ENCODE measurements at regions not wholly inside any gene's neighbourhood (a gene's known extent, or its start where the extent isn't known, plus 50 kb on each side); places are given as distances from the start of the nearest gene placed in this dataset.

DNA sequence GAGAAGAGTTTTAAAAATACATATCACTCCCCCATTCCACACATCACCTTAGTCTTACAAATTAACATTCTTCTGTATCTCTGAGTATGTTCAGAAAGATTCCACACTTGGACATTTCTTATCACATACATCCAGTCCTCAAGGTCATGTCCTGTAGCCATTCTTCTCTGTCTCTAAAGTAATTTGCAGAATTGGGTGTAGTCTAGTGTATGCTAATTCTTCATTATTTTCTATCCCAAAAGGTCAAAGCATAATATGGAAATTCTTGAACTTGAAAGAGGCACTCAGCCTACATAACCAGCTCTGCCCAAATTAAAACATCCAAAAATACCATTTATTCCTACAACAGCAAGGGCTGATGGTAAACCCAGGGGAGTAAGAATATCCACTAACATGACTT is 286.0 kb downstream of the HAO1 start:
- H3K36me3 ChIP-seq = no peaks in the 10 kb centered on the region
- H3K27ac ChIP-seq = no peak overlapping the region
- TF ChIP-seq, protein P1, sequence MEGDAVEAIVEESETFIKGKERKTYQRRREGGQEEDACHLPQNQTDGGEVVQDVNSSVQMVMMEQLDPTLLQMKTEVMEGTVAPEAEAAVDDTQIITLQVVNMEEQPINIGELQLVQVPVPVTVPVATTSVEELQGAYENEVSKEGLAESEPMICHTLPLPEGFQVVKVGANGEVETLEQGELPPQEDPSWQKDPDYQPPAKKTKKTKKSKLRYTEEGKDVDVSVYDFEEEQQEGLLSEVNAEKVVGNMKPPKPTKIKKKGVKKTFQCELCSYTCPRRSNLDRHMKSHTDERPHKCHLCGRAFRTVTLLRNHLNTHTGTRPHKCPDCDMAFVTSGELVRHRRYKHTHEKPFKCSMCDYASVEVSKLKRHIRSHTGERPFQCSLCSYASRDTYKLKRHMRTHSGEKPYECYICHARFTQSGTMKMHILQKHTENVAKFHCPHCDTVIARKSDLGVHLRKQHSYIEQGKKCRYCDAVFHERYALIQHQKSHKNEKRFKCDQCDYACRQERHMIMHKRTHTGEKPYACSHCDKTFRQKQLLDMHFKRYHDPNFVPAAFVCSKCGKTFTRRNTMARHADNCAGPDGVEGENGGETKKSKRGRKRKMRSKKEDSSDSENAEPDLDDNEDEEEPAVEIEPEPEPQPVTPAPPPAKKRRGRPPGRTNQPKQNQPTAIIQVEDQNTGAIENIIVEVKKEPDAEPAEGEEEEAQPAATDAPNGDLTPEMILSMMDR (IDR thresholded peaks at IDR 0.05) = no peak
- no peaks in the 10 kb centered on the region for H3K9me3 ChIP-seq
- no peaks in the 10 kb centered on the region for H3K4me1 ChIP-seq
- H3K4me3 ChIP-seq = no peak overlapping the region
- no peak for DNase-seq (ENCODE audit: low spot score in 2 of 2)
- H3K27me3 ChIP-seq = no peaks in the 10 kb centered on the region

GRCh38 chr20:7656687-7657467 is 283.4 kb downstream of the HAO1 start:
- Histone ChIP-seq H3K4me3 (no peak overlapping the region), H3K27ac (no peak overlapping the region), H3K27me3 (no peaks in the 10 kb centered on the region), H3K9me3 (no peaks in the 10 kb centered on the region), H3K4me1 (no peaks in the 10 kb centered on the region), H3K36me3 (no peaks in the 10 kb centered on the region)
- 72 to 80% methylated on average over 4 of the region's 4 CpGs for WGBS, 2 donors
- DNase-seq (ENCODE audit: low spot score in 2 of 2) = no peak
- TF ChIP-seq POLR2A (IDR thresholded peaks at IDR 0.05) = no peak
- TF ChIP-seq, protein P1 (IDR thresholded peaks at IDR 0.05) = no peak
- no peak for TF ChIP-seq EP300 (IDR thresholded peaks at IDR 0.05)

DNA sequence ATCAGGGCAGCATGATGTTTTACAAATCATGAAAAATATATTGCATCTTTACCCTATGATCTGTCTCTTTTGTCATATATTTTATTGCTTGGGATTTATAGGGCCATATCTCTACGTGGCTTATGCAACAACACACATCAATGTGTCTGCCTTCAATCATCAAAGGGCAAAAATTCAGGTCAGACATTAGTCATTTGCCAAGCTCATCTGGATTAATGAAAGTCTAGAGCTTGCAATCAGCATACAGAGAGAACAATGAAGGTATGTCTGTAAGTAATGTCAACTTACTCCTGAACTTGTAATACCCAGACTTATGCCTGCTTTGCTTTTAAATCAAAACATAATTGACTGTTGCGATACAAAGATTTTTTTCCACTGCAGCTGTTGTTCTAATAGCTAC is 282.7 kb downstream of the HAO1 start:
- H3K27ac ChIP-seq = no peak overlapping the region
- no peaks in the 10 kb centered on the region for H3K27me3 ChIP-seq
- H3K9me3 ChIP-seq = no peaks in the 10 kb centered on the region
- no peaks in the 10 kb centered on the region for H3K4me1 ChIP-seq
- no peak overlapping the region for H3K4me3 ChIP-seq
- no peaks in the 10 kb centered on the region for H3K36me3 ChIP-seq
- WGBS, 2 donors = 82 to 87% methylated on average over 2 of the region's 2 CpGs
- DNase-seq (ENCODE audit: low spot score in 2 of 2) = no peak
- TF ChIP-seq EP300 (IDR thresholded peaks at IDR 0.05) (no peak), POLR2A (IDR thresholded peaks at IDR 0.05) (no peak)
- TF ChIP-seq, protein P1 (IDR thresholded peaks at IDR 0.05) = no peak

- Histone ChIP-seq H3K9me3 (no peaks in the 10 kb centered on the region), H3K4me1 (no peaks in the 10 kb centered on the region), H3K4me3 (no peak overlapping the region), H3K36me3 (no peaks in the 10 kb centered on the region), H3K27ac (no peak overlapping the region), H3K27me3 (no peaks in the 10 kb centered on the region)
- no peak for DNase-seq (ENCODE audit: low spot score in 2 of 2)
- WGBS, 2 donors = 88 to 89% methylated on average over 3 of the region's 3 CpGs
- TF ChIP-seq, protein P1 (IDR thresholded peaks at IDR 0.05) = no peak
- TF ChIP-seq EP300 (IDR thresholded peaks at IDR 0.05) = no peak
These were observed 280.1 kb downstream of the HAO1 start for GRCh38 chr20:7660165-7660564.

GRCh38 chr20:7665376-7665775 is 274.9 kb downstream of the HAO1 start:
- Histone ChIP-seq H3K27ac (no peak overlapping the region), H3K9me3 (no peaks in the 10 kb centered on the region), H3K36me3 (no peaks in the 10 kb centered on the region), H3K4me3 (no peak overlapping the region), H3K4me1 (no peaks in the 10 kb centered on the region), H3K27me3 (no peaks in the 10 kb centered on the region)
- TF ChIP-seq, protein P1 (IDR thresholded peaks at IDR 0.05) = no peak
- TF ChIP-seq EP300 (IDR thresholded peaks at IDR 0.05) (no peak), POLR2A (IDR thresholded peaks at IDR 0.05) (no peak)
- WGBS, 2 donors = 15 to 22% methylated on average over 2 of the region's 2 CpGs
- no peak for DNase-seq (ENCODE audit: low spot score in 2 of 2)

Data from tibial nerve (tissue), 4 donors.